GM23338 (cell line): ENCODE measurements at regions not wholly inside any gene's neighbourhood (a gene's known extent, or its start where the extent isn't known, plus 50 kb on each side); places are given as distances from the start of the nearest gene placed in this dataset.

Experiments used
- ATAC-seq: fragments of 200-7000 bp; cut with Tn5 transposase; 3 replicates; pipeline ENCODE4 v1.9.1; 2020
- DNase-seq: peaks from one replicate; pipeline ENCODE4 v3.0.0-alpha.2; 2015; ENCODE audit warnings: low spot score
- H2AFZ ChIP-seq: fragments of 200-600 bp; sonication (generic); 2 replicates; pipeline ENCODE4 v1.8.0; 2016; ENCODE audit warnings: antibody characterized with exemption, mild to moderate bottlenecking, moderate library complexity
- H3F3A ChIP-seq: fragments of 200-600 bp; sonication (generic); replicated peaks from 2 replicates; pipeline ENCODE4 v1.8.0; 2017; ENCODE audit warnings: antibody characterized with exemption, mixed run types, low read depth
- H3K27ac ChIP-seq: fragments of 200-600 bp; sonication (generic); 2 replicates; pipeline ENCODE4 v1.6.1; 2016; ENCODE audit warnings: low read depth
- H3K27me3 ChIP-seq: fragments of 200-600 bp; sonication (generic); 2 replicates; pipeline ENCODE4 v1.8.0; 2016; ENCODE audit warnings: mild to moderate bottlenecking, mixed run types, moderate library complexity; ENCODE audit not compliant: insufficient read depth
- H3K36me3 ChIP-seq: fragments of 200-600 bp; sonication (generic); 2 replicates; pipeline ENCODE4 v1.8.0; 2016; ENCODE audit warnings: mild to moderate bottlenecking; ENCODE audit not compliant: insufficient read depth
- H3K4me1 ChIP-seq: fragments of 200-600 bp; sonication (generic); 2 replicates; pipeline ENCODE4 v1.8.0; 2016; ENCODE audit warnings: mild to moderate bottlenecking, moderate library complexity; ENCODE audit not compliant: insufficient read depth
- H3K4me2 ChIP-seq: fragments of 200-600 bp; sonication (generic); 2 replicates; pipeline ENCODE4 v1.7.1; 2017; ENCODE audit warnings: mixed run types
- H3K4me3 ChIP-seq: fragments of 200-600 bp; sonication (generic); 2 replicates; pipeline ENCODE4 v1.6.1; 2016; ENCODE audit warnings: mixed run types
- H3K79me2 ChIP-seq: fragments of 200-600 bp; sonication (generic); replicated peaks from 2 replicates; pipeline ENCODE4 v1.8.0; 2017; ENCODE audit warnings: mild to moderate bottlenecking; ENCODE audit not compliant: insufficient read depth
- H3K9me2 ChIP-seq: fragments of 200-600 bp; sonication (generic); 2 replicates; pipeline ENCODE4 v1.8.0; 2017; ENCODE audit not compliant: insufficient read depth
- H4K20me1 ChIP-seq: fragments of 200-600 bp; sonication (generic); replicated peaks from 2 replicates; pipeline ENCODE4 v1.8.0; 2017; ENCODE audit warnings: mild to moderate bottlenecking; ENCODE audit not compliant: insufficient read depth
- H3K27ac Mint-ChIP-seq: 2 replicates; pipeline ENCODE4 v1.8.0; 2020; ENCODE audit warnings: inconsistent platforms, mild to moderate bottlenecking, moderate library complexity, mixed read lengths
- H3K27me3 Mint-ChIP-seq: 3 replicates; pipeline ENCODE4 v1.8.0; 2022; ENCODE audit warnings: low read depth, mild to moderate bottlenecking, moderate library complexity, mixed read lengths, inconsistent platforms; ENCODE audit not compliant: insufficient read depth, poor library complexity
- H3K36me3 Mint-ChIP-seq: 3 replicates; pipeline ENCODE4 v1.8.0; 2021; ENCODE audit warnings: low read depth, mild to moderate bottlenecking, inconsistent platforms, moderate library complexity, mixed read lengths
- H3K4me1 Mint-ChIP-seq: 3 replicates; pipeline ENCODE4 v1.8.0; 2020; ENCODE audit warnings: mild to moderate bottlenecking, inconsistent platforms, mixed read lengths
- H3K4me3 Mint-ChIP-seq: 3 replicates; pipeline ENCODE4 v1.8.0; 2021; ENCODE audit warnings: moderate library complexity, mild to moderate bottlenecking, inconsistent platforms, mixed read lengths
- H3K9me3 Mint-ChIP-seq: 3 replicates; pipeline ENCODE4 v1.8.0; 2020; ENCODE audit warnings: moderate library complexity, mild to moderate bottlenecking, inconsistent platforms, mixed read lengths
- CREB1 ChIP-seq: fragments of 250-450 bp; sonication (Bioruptor Pico); IDR thresholded peaks from 2 replicates; pipeline ENCODE4 v1.5.0; 2020; ENCODE audit warnings: low read depth, mild to moderate bottlenecking, moderate library complexity
- CTCF ChIP-seq, 2 experiments: fragments of 200-600 bp in 1 of 2; sonication (generic) in 1 of 2; conservative IDR thresholded peaks; 2 replicates each; pipeline versions ENCODE4 v1.5.1 to v1.6.1; 2016 to 2017; ENCODE audit warnings: antibody characterized with exemption in 2 of 2, low read depth in 2 of 2, mild to moderate bottlenecking in 2 of 2, moderate library complexity in 1 of 2
- ETS1 ChIP-seq: IDR thresholded peaks from 2 replicates; pipeline ENCODE4 v1.6.1; 2016; ENCODE audit warnings: antibody characterized with exemption
- EZH2 ChIP-seq: fragments of 200-600 bp; sonication (generic); IDR thresholded peaks from one replicate; pipeline ENCODE4 v1.8.0; 2017; ENCODE audit warnings: antibody characterized with exemption, mild to moderate bottlenecking, low read depth; ENCODE audit not compliant: unreplicated experiment
- EZH2phosphoT487 ChIP-seq: fragments of 200-600 bp; sonication (generic); IDR thresholded peaks from one replicate; pipeline ENCODE4 v1.8.1; 2018; ENCODE audit warnings: antibody characterized with exemption; ENCODE audit not compliant: unreplicated experiment
- NANOG ChIP-seq: IDR thresholded peaks from 2 replicates; pipeline ENCODE4 v1.6.1; 2016; ENCODE audit warnings: antibody characterized with exemption, borderline replicate concordance
- POLR2AphosphoS5 ChIP-seq: IDR thresholded peaks from 2 replicates; pipeline ENCODE4 v1.6.1; 2016; ENCODE audit warnings: antibody characterized with exemption, low read depth
- REST ChIP-seq: IDR thresholded peaks from one replicate; pipeline ENCODE4 v1.6.1; 2018; ENCODE audit warnings: antibody characterized with exemption; ENCODE audit not compliant: unreplicated experiment
- STAT1 ChIP-seq: IDR thresholded peaks from one replicate; pipeline ENCODE4 v1.6.1; 2016; ENCODE audit warnings: antibody characterized with exemption; ENCODE audit not compliant: unreplicated experiment
- ZNF114 ChIP-seq: fragments of 250-450 bp; sonication (Bioruptor Pico); IDR thresholded peaks from 2 replicates; pipeline ENCODE4 v1.5.0; 2020; ENCODE audit warnings: mild to moderate bottlenecking, moderate library complexity
- ZNF331 ChIP-seq: fragments of 250-450 bp; sonication (Bioruptor Pico); IDR thresholded peaks from 2 replicates; pipeline ENCODE4 v1.5.0; 2020; ENCODE audit warnings: low read depth, mild to moderate bottlenecking, moderate library complexity
- ZNF462 ChIP-seq: fragments of 250-450 bp; sonication (Bioruptor Pico); IDR thresholded peaks from 2 replicates; pipeline ENCODE4 v1.5.0; 2020; ENCODE audit warnings: mild to moderate bottlenecking, moderate library complexity

- DNase-seq (no peak), ATAC-seq (no peak)
- no peak overlapping the region for H3K4me3 ChIP-seq
- no peaks in the 10 kb centered on the region; the same call in 1 of the 2 replicates for H3K9me2 ChIP-seq
- Mint-ChIP-seq H3K27ac (no peak overlapping the region), H3K9me3 (no peaks in the 10 kb centered on the region; the same call in 2 of the 3 replicates), H3K4me1 (peaks cover 29% of the 10 kb centered on the region), H3K4me3 (no peak overlapping the region), H3K36me3 (no peaks in the 10 kb centered on the region), H3K27me3 (peaks cover 13% of the 10 kb centered on the region)
- H3K36me3 ChIP-seq: no peaks in the 10 kb centered on the region
- no peaks in the 10 kb centered on the region for H3F3A ChIP-seq
- H4K20me1 ChIP-seq: no peaks in the 10 kb centered on the region
- H3K27me3 ChIP-seq: no peaks in the 10 kb centered on the region
- H3K4me1 ChIP-seq: peaks cover 10% of the 10 kb centered on the region
- H3K79me2 ChIP-seq: no peaks in the 10 kb centered on the region
- TF ChIP-seq EZH2phosphoT487 (no peak), ZNF114 (CRISPR knock-in tag) (no peak), NANOG (no peak), POLR2AphosphoS5 (no peak), EZH2 (no peak), CTCF (conservative IDR thresholded peaks at IDR 0.05; ENCODE audit: low read depth in 2 of 2) (no peak), ZNF331 (CRISPR knock-in tag) (no peak), REST (no peak), STAT1 (no peak), ETS1 (no peak), ZNF462 (no peak), CREB1 (CRISPR knock-in tag) (no peak)
- H3K27ac ChIP-seq: no peak overlapping the region
- no peak overlapping the region for H2AFZ ChIP-seq
- no peak overlapping the region for H3K4me2 ChIP-seq
Observed at GRCh38 chr11:130603335-130603906, 155.0 kb downstream of the ADAMTS15 start.
